WERI-Rb-1 (cell line): ENCODE measurements at regions not wholly inside any gene's neighbourhood (a gene's known extent, or its start where the extent isn't known, plus 50 kb on each side); places are given as distances from the start of the nearest gene placed in this dataset.

Experiments
- DNase-seq: peaks from one replicate; pipeline ENCODE4 v3.0.0-alpha.2; 2020
- H3K27ac ChIP-seq: fragments of 250-450 bp; sonication (Bioruptor Pico); 2 replicates; pipeline ENCODE4 v1.5.1; 2020; ENCODE audit warnings: mild to moderate bottlenecking, moderate library complexity
- H3K27me3 ChIP-seq: fragments of 250-450 bp; sonication (Bioruptor Pico); 2 replicates; pipeline ENCODE4 v1.5.1; 2021; ENCODE audit warnings: mild to moderate bottlenecking, low read depth, moderate library complexity; ENCODE audit not compliant: insufficient read depth, severe bottlenecking
- H3K36me3 ChIP-seq: fragments of 250-450 bp; sonication (Bioruptor Pico); 2 replicates; pipeline ENCODE4 v1.5.1; 2020; ENCODE audit warnings: mild to moderate bottlenecking, moderate library complexity
- H3K4me3 ChIP-seq: 2 replicates; pipeline ENCODE4 v1.5.1; 2011; ENCODE audit warnings: low read depth, mild to moderate bottlenecking, control low read depth, low read length
- H3K9me3 ChIP-seq: fragments of 250-450 bp; sonication (Bioruptor Pico); 2 replicates; pipeline ENCODE4 v1.5.1; 2021; ENCODE audit warnings: mild to moderate bottlenecking, moderate library complexity; ENCODE audit not compliant: severe bottlenecking
- CTCF ChIP-seq: IDR thresholded peaks from 2 replicates; pipeline ENCODE4 v1.5.1; 2011; ENCODE audit warnings: low read depth, mild to moderate bottlenecking, control low read depth, inconsistent platforms, low read length

GRCh38 chr5:107293541-107294210, 377.1 kb downstream of the EFNA5 start:
- Histone ChIP-seq H3K27ac (no peak overlapping the region), H3K4me3 (no peak overlapping the region)

GRCh38 chr5:107291866-107292265, 378.9 kb downstream of the EFNA5 start:
- no peaks in the 10 kb centered on the region for H3K36me3 ChIP-seq
- no peaks in the 10 kb centered on the region for H3K27me3 ChIP-seq
- H3K9me3 ChIP-seq = no peaks in the 10 kb centered on the region
- no peak overlapping the region for H3K27ac ChIP-seq
- no peak for TF ChIP-seq CTCF
- DNase-seq = no peak
- no peak overlapping the region for H3K4me3 ChIP-seq

More at GRCh38 chr5:107293541-107294210, 377.1 kb downstream of the EFNA5 start:
- DNase-seq = no peak
- no peaks in the 10 kb centered on the region for H3K9me3 ChIP-seq
- no peaks in the 10 kb centered on the region for H3K27me3 ChIP-seq
- no peak for TF ChIP-seq CTCF
- H3K36me3 ChIP-seq = no peaks in the 10 kb centered on the region

GRCh38 chr5:107290780-107291398, 379.8 kb downstream of the EFNA5 start:
- Histone ChIP-seq H3K9me3 (no peaks in the 10 kb centered on the region), H3K36me3 (no peaks in the 10 kb centered on the region), H3K27ac (no peak overlapping the region), H3K4me3 (no peak overlapping the region), H3K27me3 (no peaks in the 10 kb centered on the region)
- DNase-seq = no peak
- no peak for TF ChIP-seq CTCF

GRCh38 chr5:107289030-107289714, 381.6 kb downstream of the EFNA5 start:
- no peaks in the 10 kb centered on the region for H3K27me3 ChIP-seq
- H3K36me3 ChIP-seq = no peaks in the 10 kb centered on the region
- no peaks in the 10 kb centered on the region for H3K9me3 ChIP-seq
- no peak overlapping the region for H3K4me3 ChIP-seq
- TF ChIP-seq CTCF = no peak
- DNase-seq = no peak
- no peak overlapping the region for H3K27ac ChIP-seq

- no peak for DNase-seq
- TF ChIP-seq CTCF = no peak
- Histone ChIP-seq H3K27me3 (no peaks in the 10 kb centered on the region), H3K9me3 (no peaks in the 10 kb centered on the region), H3K4me3 (no peak overlapping the region), H3K36me3 (no peaks in the 10 kb centered on the region), H3K27ac (no peak overlapping the region)
These were observed 384.2 kb downstream of the EFNA5 start for GRCh38 chr5:107286447-107287098.
